ENCODE measurements at regions not wholly inside any gene's neighbourhood (a gene's known extent, or its start where the extent isn't known, plus 50 kb on each side); places are given as distances from the start of the nearest gene placed in this dataset.

DNA sequence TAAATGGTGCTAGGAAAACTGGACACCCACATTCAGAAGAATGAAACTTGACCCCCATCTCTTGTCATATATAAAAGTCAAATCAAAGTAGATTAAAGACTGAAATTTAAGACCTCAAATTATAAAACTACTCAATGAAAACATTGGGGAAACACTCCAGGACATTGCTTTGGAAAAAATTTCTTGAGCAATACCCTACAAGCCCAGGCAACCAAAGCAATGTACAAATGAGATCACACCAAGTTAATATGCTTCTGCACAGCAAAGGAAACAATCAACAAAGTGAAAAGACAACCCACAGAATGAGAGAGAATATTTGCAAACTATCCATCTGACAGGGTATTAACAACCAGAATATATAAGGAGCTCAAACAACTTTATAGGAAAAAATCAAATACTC is 407.9 kb upstream of the BTBD3 start:
- TF ChIP-seq CTCF (IDR thresholded peaks at IDR 0.05) = no peak
- TF ChIP-seq POLR2A (IDR thresholded peaks at IDR 0.05) = no peak
